ENCODE measurements at regions not wholly inside any gene's neighbourhood (a gene's known extent, or its start where the extent isn't known, plus 50 kb on each side); places are given as distances from the start of the nearest gene placed in this dataset.

DNA sequence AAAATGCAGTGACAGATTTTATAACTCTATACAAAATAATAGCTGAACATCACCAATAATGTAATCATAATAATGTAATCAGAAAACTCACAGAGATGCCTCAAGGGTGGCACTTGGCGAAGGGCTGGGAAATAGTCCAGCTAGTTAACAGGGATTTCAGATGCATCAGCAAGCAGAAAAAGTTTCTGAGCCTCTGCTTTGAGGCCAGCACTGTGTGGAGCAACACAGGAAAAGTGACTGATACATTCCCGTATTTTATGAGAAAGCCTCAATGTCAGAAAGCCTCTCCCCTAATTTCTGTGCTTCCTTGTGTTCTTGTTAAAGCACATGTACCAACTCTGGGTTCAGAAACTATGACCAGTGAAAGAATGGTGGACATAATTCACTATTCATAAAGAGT, 304.8 kb downstream of the VPS13C start:
- H3K4me3 ChIP-seq (ENCODE audit: low read depth, low read length): no peak overlapping the region
- H3K36me3 ChIP-seq (ENCODE audit: insufficient read depth): no peaks in the 10 kb centered on the region
- no peak overlapping the region for H3K27ac ChIP-seq (ENCODE audit: low read depth)
- no peak for DNase-seq (ENCODE audit: extremely low spot score)
- H3K4me1 ChIP-seq (ENCODE audit: insufficient read depth): no peaks in the 10 kb centered on the region
- WGBS: 53% methylated on average over 2 of the region's 2 CpGs

DNA sequence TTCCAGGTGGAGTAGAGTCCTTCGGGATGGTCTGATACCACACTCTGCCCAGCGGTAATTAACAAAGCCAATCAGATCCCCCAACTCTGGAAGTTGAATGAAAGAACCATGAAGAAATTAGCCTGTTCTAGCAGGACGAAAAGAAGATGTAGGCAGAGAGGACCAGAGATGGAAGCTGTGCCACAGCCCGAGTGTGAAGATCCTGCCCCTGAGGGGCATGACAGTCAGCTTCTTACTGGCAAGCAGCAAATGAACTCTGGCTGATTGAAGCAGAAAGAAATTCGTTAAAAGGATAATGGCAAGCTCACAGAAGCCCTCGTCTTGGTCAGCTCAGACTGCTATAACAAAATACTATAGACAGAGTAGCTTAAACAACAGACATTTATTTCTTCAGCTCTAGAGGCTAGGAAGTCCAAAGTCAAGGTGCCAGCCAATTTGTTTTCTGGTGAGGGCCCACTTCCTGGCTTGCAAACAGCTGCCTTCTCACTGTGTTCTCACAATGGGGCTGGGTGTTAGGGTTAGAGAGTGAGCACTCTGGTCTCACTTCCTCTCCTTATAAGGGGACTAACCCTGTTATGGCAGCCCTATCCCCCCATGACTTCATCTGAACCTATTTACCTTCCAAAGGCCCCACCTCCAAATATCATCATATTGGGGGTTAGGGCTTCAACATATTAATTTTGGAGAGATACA, 307.1 kb downstream of the VPS13C start:
- Histone ChIP-seq H3K4me3 (ENCODE audit: low read depth, low read length) (no peak overlapping the region), H3K36me3 (ENCODE audit: insufficient read depth) (no peaks in the 10 kb centered on the region), H3K4me1 (ENCODE audit: insufficient read depth) (no peaks in the 10 kb centered on the region), H3K27ac (ENCODE audit: low read depth) (no peak overlapping the region)
- DNase-seq (ENCODE audit: extremely low spot score): no peak
- WGBS: 91% methylated on average over 6 of the region's 6 CpGs

DNA sequence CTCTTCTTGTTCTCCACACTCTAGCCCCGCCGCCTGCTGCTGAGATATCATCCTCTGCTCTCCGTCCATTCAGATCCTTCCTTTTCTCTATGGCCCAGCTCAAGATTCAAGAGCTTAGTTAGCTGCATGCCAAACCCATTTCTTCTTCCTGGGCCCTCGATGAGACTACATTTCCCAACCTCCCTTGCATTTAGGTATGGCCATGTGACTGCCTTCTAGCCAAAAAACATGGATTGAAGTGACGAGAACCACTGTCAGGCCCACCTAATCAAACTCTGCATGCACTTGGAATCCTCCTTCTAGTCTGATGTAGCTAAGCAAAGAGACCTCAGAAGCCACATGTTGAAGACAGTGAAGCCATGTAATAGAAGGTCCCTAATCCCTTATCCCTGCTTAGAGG, 308.2 kb downstream of the VPS13C start:
- Histone ChIP-seq H3K27ac (ENCODE audit: low read depth) (no peak overlapping the region), H3K4me3 (ENCODE audit: low read depth, low read length) (no peak overlapping the region), H3K36me3 (ENCODE audit: insufficient read depth) (no peaks in the 10 kb centered on the region), H3K4me1 (ENCODE audit: insufficient read depth) (no peaks in the 10 kb centered on the region)
- no peak for DNase-seq (ENCODE audit: extremely low spot score)
- WGBS: 84% methylated on average over 5 of the region's 5 CpGs

DNA sequence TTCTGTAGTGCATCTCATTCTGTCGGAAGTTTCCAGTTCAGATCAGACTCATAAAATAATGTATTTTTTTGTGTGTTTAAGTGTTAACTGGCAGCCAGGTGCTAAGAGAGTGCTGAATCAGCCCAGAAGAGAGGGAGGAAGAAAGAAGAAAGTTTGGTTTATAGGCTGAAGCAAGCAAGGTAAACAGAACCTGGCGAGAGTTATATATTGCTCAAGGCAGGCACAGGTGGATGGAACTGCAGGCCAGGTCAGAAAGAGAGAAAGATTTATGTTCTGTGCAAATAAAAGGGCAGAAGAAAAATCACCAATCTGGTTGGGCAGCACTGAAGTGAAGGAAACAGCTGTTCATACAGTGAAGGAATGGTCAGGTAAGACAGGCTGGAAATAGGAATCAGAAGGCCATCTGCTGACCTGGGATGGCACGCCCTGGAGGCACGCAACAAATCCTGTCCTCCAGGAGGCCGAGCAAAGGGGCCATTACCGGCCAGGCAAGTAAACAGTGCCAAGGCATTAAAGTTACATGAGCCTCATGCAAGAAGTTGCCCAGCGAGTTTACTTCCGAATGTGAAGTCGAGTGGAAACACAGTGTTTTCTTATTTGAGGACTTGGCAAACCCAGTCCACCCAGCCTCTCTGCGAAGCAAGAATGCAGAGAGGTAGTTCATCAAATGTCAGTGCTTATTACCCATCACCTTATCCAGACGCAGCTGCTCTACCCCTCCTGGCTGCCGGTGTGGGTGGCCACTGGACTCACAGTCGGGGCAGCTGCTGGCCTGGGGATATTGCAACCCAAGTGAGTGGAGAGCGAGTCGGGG, 309.8 kb downstream of the VPS13C start:
- 82% methylated on average over 15 of the region's 15 CpGs for WGBS
- peak; percentile 43 for DNase-seq (ENCODE audit: extremely low spot score)
- Histone ChIP-seq H3K4me3 (ENCODE audit: low read depth, low read length) (no peak overlapping the region), H3K4me1 (ENCODE audit: insufficient read depth) (no peaks in the 10 kb centered on the region), H3K27ac (ENCODE audit: low read depth) (no peak overlapping the region), H3K36me3 (ENCODE audit: insufficient read depth) (no peaks in the 10 kb centered on the region)

DNA sequence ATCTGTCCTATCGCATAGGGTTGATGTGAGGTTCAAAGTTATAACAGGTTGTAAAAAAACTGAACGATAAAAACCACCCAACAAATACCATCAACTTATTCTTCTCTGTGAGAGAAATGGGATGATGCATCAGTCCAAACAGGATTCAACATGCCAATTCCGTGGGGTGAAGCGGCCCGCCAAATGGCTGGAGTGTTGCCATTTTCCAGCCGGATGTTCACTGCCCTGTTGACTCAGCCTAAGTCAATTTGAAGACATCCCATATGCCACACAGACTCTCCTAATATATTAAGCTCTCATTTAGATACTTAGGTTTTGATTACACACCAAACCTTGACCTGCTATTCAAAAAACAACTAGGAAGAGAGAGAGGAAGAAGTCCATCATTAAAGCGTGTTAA, 311.1 kb downstream of the VPS13C start:
- Histone ChIP-seq H3K27ac (ENCODE audit: low read depth) (no peak overlapping the region), H3K4me1 (ENCODE audit: insufficient read depth) (no peaks in the 10 kb centered on the region), H3K4me3 (ENCODE audit: low read depth, low read length) (no peak overlapping the region), H3K36me3 (ENCODE audit: insufficient read depth) (no peaks in the 10 kb centered on the region)
- no peak for DNase-seq (ENCODE audit: extremely low spot score)
- 87% methylated on average over 7 of the region's 7 CpGs for WGBS

DNA sequence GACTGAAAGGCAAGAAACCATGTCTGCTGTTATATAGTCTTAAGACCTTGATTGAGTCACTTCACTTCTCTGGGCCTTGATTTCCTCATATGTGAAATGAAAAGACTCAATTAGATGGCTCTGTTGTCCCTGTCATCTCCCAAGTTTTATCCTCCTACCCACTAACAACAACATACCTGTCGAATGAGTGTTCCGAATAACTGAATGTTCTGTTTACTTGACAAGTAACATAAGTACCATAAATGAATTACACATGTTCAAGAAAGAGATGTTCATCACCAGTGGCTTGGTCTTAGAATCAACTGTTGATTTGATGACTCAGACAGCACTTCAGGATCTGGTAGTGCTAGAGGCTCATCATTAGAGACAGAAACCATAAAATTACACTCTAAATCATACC, 311.7 kb downstream of the VPS13C start:
- no peaks in the 10 kb centered on the region for H3K36me3 ChIP-seq (ENCODE audit: insufficient read depth)
- no peak overlapping the region for H3K4me3 ChIP-seq (ENCODE audit: low read depth, low read length)
- WGBS: 93% methylated on average over 2 of the region's 2 CpGs
- H3K27ac ChIP-seq (ENCODE audit: low read depth): no peak overlapping the region
- H3K4me1 ChIP-seq (ENCODE audit: insufficient read depth): no peaks in the 10 kb centered on the region
- DNase-seq (ENCODE audit: extremely low spot score): no peak

DNA sequence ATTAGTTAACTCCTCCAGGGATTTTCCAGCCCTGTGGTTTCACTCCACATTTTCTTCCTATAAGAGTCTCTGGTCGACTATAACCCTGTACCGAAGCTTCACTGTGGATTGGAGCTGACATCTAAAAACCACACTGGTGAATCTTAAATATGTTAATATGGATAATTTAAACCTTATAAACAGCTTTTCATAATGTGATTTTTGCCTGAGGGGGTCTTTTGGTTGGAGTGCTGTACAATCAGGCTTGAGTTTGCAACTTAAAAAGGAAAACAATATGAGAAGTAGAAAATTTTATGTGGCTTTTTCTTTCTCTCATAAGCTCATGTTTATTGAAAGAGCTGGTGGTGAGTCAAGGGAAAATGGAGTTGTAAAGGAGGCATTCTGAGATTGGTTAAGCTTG, 313.7 kb downstream of the VPS13C start:
- Histone ChIP-seq H3K27ac (ENCODE audit: low read depth) (no peak overlapping the region), H3K4me1 (ENCODE audit: insufficient read depth) (no peaks in the 10 kb centered on the region), H3K4me3 (ENCODE audit: low read depth, low read length) (no peak overlapping the region), H3K36me3 (ENCODE audit: insufficient read depth) (no peaks in the 10 kb centered on the region)
- 82% methylated on average over 2 of the region's 2 CpGs for WGBS
- DNase-seq (ENCODE audit: extremely low spot score): no peak

DNA sequence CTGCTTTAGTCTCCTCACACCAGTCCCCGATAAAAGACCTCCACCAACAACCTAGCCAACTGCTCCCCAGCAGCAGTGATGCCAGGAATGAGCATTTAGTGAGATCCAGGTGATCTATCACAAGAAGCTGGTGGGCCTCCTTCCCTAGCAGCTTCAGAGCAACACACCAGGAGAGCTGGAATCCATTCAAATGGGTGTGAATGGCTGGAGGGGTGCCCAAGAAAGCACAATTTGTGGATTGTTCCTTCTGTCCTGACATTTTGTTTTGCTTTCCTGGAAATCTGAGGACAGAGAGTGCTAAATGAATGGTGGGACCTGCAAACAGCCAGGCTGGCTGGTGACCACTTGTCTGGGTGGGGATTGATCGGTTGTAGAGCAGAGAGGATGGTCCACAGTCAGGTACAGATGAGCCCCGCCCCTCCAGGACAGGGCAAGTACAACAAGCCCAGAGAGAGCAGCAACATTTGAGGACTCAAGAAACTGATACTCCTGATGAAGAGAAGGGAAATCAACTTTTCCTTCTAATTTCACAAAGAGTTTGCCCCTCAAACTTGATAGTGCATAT, 316.8 kb downstream of the VPS13C start:
- Histone ChIP-seq H3K4me3 (ENCODE audit: low read depth, low read length) (no peak overlapping the region), H3K27ac (ENCODE audit: low read depth) (no peak overlapping the region), H3K36me3 (ENCODE audit: insufficient read depth) (no peaks in the 10 kb centered on the region), H3K4me1 (ENCODE audit: insufficient read depth) (no peaks in the 10 kb centered on the region)
- DNase-seq (ENCODE audit: extremely low spot score): no peak
- WGBS: 91% methylated on average over 3 of the region's 3 CpGs

DNA sequence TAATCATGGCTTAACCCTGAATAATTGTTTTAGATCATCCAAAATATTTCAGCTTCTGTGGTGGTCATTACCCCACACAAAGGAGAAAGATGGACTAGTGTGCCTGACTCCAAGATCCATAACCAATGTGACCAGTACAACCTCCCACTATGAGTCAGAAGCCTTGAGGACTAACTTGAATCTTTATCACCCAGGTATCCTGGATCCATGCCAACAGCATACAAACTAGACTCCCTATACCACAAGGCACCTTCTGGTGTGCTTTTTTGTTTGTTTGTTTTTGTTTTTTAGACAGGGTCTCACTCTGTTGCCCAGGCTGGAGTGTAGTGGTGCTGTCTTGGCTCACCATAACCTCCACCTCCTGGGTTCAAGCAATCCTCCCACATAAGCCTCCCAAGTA, 317.7 kb downstream of the VPS13C start:
- no peak for DNase-seq (ENCODE audit: extremely low spot score)
- Histone ChIP-seq H3K4me1 (ENCODE audit: insufficient read depth) (no peaks in the 10 kb centered on the region), H3K36me3 (ENCODE audit: insufficient read depth) (no peaks in the 10 kb centered on the region), H3K4me3 (ENCODE audit: low read depth, low read length) (no peak overlapping the region), H3K27ac (ENCODE audit: low read depth) (no peak overlapping the region)

DNA sequence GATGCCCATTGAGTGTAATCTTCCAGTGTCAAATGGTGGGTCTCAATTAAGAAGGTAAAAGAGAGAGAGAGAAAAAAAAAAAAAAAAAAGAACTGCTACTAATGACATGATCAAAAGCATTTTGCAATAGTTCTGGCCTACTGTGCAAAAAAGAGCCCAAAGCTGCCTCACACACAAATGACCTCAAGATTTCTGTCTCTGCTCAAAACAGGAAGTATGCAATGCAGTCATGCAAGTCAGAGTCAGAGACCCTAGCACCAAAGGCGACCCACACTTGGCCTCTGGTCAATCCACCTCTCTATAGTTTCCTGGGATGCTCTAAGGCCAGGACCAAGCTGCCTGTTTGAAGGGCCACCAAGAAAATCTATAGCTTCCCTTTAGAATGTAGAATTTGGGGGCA, 323.5 kb downstream of the VPS13C start:
- Histone ChIP-seq H3K36me3 (ENCODE audit: insufficient read depth) (no peaks in the 10 kb centered on the region), H3K4me1 (ENCODE audit: insufficient read depth) (no peaks in the 10 kb centered on the region), H3K27ac (ENCODE audit: low read depth) (no peak overlapping the region), H3K4me3 (ENCODE audit: low read depth, low read length) (no peak overlapping the region)
- 92% methylated on average over 1 of the region's 1 CpG for WGBS
- no peak for DNase-seq (ENCODE audit: extremely low spot score)

DNA sequence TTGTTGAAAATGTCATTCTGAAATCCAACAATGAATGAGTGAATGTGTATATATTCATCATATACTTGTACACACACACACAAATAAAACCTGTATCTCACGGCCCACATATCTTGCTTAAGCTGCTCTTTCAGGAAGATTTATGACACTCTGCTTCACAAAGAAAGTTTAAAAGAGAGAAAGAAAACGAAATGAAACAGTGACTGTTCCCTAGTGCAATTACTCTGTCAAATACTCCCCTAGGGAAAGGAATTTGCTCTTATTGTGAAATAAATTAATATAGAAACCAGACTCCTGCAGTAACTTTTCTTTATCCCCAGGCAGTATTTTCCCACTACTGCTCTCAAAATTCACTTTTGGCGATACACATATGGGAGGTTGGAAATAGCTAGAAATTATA, 329.1 kb downstream of the VPS13C start:
- no peak overlapping the region for H3K4me3 ChIP-seq (ENCODE audit: low read depth, low read length)
- H3K4me1 ChIP-seq (ENCODE audit: insufficient read depth): no peaks in the 10 kb centered on the region
- 47% methylated on average over 3 of the region's 3 CpGs for WGBS
- H3K36me3 ChIP-seq (ENCODE audit: insufficient read depth): no peaks in the 10 kb centered on the region
- DNase-seq (ENCODE audit: extremely low spot score): no peak
- no peak overlapping the region for H3K27ac ChIP-seq (ENCODE audit: low read depth)

DNA sequence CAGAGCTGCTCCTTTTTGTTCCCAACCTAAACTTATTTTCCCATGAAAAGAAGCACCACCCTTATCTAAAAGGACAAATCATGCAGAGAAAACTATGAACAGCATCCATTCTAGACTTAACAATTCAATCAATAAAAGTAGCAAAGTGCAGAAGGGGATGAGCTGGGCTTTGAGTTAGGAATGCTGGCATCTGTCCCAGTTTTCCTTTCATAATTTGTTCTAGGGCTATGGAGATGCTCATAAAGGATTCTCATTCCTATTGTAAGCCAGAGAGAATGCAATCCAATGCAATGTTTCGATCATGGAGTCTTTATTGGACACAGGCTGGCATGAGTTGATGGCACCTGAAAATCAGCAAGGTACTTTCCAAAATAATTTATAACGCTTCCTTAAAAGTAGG, 330.6 kb downstream of the VPS13C start:
- Histone ChIP-seq H3K4me1 (ENCODE audit: insufficient read depth) (no peaks in the 10 kb centered on the region), H3K4me3 (ENCODE audit: low read depth, low read length) (no peak overlapping the region), H3K27ac (ENCODE audit: low read depth) (no peak overlapping the region), H3K36me3 (ENCODE audit: insufficient read depth) (no peaks in the 10 kb centered on the region)
- no peak for DNase-seq (ENCODE audit: extremely low spot score)
- WGBS: 70% methylated on average over 2 of the region's 2 CpGs

DNA sequence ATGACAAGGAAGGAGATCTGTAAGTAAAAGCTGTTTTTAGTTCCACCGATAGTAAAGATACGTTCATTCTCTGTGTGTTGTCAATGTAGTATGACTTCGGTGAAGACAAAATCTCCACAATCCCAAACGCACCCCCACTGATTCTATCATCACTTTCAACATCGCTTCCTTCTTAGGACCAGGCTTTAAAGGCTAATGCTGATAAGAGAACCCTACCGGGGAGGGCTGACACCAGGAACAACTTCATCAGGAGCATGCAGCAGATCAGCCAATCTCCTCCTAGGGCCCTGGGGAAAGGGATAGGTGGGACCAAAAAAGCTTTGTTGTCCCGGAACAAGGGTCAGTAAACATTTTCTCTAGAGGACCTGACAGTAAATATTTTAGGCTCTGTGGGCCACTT, 334.1 kb downstream of the VPS13C start:
- WGBS: 55% methylated on average over 7 of the region's 7 CpGs
- Histone ChIP-seq H3K4me1 (ENCODE audit: insufficient read depth) (no peaks in the 10 kb centered on the region), H3K27ac (ENCODE audit: low read depth) (no peak overlapping the region), H3K4me3 (ENCODE audit: low read depth, low read length) (no peak overlapping the region), H3K36me3 (ENCODE audit: insufficient read depth) (no peaks in the 10 kb centered on the region)
- DNase-seq (ENCODE audit: extremely low spot score): no peak

DNA sequence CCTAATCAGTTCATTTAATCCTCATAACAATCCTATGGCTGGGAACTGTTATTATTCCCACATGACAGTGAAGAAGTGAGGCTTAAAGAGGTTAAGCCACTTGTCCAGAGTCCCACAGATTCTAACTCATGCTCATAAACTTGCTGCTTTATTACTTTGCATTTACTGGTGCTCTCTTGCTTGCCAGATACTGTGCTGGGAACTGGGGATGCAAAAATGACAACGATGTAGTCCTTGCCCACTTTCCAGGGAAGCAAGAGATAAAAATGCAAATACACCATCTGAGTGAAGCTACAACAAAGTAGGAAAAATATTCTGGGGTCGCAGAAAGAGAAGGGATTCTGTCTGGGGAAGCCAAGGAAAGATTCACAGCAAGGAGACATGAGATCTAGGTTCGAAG, 335.0 kb downstream of the VPS13C start:
- no peak for DNase-seq (ENCODE audit: extremely low spot score)
- Histone ChIP-seq H3K36me3 (ENCODE audit: insufficient read depth) (no peaks in the 10 kb centered on the region), H3K4me1 (ENCODE audit: insufficient read depth) (no peaks in the 10 kb centered on the region), H3K27ac (ENCODE audit: low read depth) (no peak overlapping the region), H3K4me3 (ENCODE audit: low read depth, low read length) (no peak overlapping the region)
- WGBS: 39% methylated on average over 3 of the region's 3 CpGs
